Right lobe of liver (tissue), 6 donors: ENCODE measurements at regions not wholly inside any gene's neighbourhood (a gene's known extent, or its start where the extent isn't known, plus 50 kb on each side); places are given as distances from the start of the nearest gene placed in this dataset.

Source experiments
- ATAC-seq, 4 donors: fragments of 200-7000 bp; cut with Tn5 transposase; one replicate each; pipeline ENCODE4 v1.9.1; 2020; ENCODE audit warnings: mild to moderate bottlenecking in 4 of 4, moderate library complexity in 4 of 4
- DNase-seq, 3 donors: peaks; one replicate each; pipeline ENCODE4 v3.0.0-alpha.2; 2020
- H3K27ac ChIP-seq, 3 donors: fragments of 200-600 bp; one replicate each; pipeline ENCODE4 v1.8.0; 2022
- H3K27me3 ChIP-seq, 2 donors: fragments of 200-600 bp; one replicate each; pipeline ENCODE4 v1.8.0; 2022
- H3K36me3 ChIP-seq, 4 donors: fragments of 200-600 bp; sonication (generic) in 1 of 4; one replicate each; pipeline versions ENCODE4 v1.5.1 to v1.8.0; 2017 to 2022; ENCODE audit warnings: control low read depth in 1 of 4
- H3K4me1 ChIP-seq, 4 donors: fragments of 200-600 bp; sonication (generic) in 1 of 4; one replicate each; pipeline versions ENCODE4 v1.5.1 to v1.8.0; 2017 to 2022; ENCODE audit warnings: control low read depth in 1 of 4
- H3K4me3 ChIP-seq, 3 donors: fragments of 200-600 bp; one replicate each; pipeline ENCODE4 v1.8.0; 2022
- H3K9me3 ChIP-seq, 4 donors: fragments of 200-600 bp; sonication (generic) in 1 of 4; one replicate each; pipeline versions ENCODE4 v1.5.1 to v1.8.0; 2017 to 2022; ENCODE audit warnings: control low read depth in 1 of 4
- CTCF ChIP-seq, 4 donors: fragments of 200-600 bp in 3 of 4; fragments of 450-650 bp in 1 of 4; IDR thresholded peaks; one replicate each; pipeline versions ENCODE4 v1.5.1 to v1.8.0; 2016 to 2022; ENCODE audit warnings: antibody characterized with exemption in 4 of 4, mild to moderate bottlenecking in 2 of 4
- POLR2A ChIP-seq: fragments of 450-650 bp; IDR thresholded peaks from one replicate; pipeline ENCODE4 v1.6.1; 2017; ENCODE audit warnings: antibody characterized with exemption, mild to moderate bottlenecking
- WGBS: methylation state at CpG from one replicate; pipeline ENCODE4 v1.1.6; 2018; ENCODE audit warnings: low coverage, low lambda C conversion rate; ENCODE audit not compliant: insufficient coverage; ENCODE audit errors: missing lambda C conversion rate; 5-methylcytosine and 5-hydroxymethylcytosine counted together
- intact Hi-C, 2 donors: fragments of 100-400 bp; cut with DNase I; formaldehyde crosslinking; loops; one replicate each; pipeline versions ENCODE4 v1.11.2 to v1.14.1; 2022
- donor health status: DM: no; HTN: yes; CAD: no.
- donor health status: DM: no; HTN: no; CAD: no.
- donor health status: DM: no; HTN: no; CAD: no.
- donor health status: DM: no; HTN: yes; CAD: no.
- donor health status: DM: no; HTN: yes; CAD: no.

DNA sequence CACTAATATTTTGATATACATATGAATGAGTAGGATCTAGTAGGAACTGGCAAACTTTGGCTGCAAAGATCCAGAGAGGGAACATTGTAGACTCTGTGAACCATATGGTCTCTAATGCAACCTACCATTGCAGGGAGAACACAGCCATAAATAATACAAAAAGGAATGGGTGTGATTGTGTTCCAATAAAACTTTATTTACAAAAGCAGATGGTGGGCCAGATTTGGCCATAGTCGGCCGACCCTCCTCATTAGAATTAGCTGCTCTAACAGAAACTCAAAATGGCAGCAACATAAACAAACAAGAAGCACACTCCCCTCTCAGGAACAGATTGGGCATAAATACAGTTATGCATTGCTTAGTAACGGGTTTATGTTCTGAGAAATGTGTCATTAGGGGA is 198.1 kb upstream of the RBPJ start:
- Histone ChIP-seq H3K4me3 (no peak overlapping the region), H3K4me1 (peaks cover 0 to 5% (median 0%) of the 10 kb centered on the region in 4 donors), H3K27ac (no peak overlapping the region), H3K36me3 (no peaks in the 10 kb centered on the region), H3K9me3 (no peaks in the 10 kb centered on the region), H3K27me3 (no peaks in the 10 kb centered on the region)
- DNase-seq (no peak), ATAC-seq (no peak)
- intact Hi-C loops = no loop called here
- TF ChIP-seq CTCF (IDR thresholded peaks at IDR 0.05) = no peak
- TF ChIP-seq POLR2A = no peak
- 71% methylated on average over 3 of the region's 3 CpGs for WGBS

DNA sequence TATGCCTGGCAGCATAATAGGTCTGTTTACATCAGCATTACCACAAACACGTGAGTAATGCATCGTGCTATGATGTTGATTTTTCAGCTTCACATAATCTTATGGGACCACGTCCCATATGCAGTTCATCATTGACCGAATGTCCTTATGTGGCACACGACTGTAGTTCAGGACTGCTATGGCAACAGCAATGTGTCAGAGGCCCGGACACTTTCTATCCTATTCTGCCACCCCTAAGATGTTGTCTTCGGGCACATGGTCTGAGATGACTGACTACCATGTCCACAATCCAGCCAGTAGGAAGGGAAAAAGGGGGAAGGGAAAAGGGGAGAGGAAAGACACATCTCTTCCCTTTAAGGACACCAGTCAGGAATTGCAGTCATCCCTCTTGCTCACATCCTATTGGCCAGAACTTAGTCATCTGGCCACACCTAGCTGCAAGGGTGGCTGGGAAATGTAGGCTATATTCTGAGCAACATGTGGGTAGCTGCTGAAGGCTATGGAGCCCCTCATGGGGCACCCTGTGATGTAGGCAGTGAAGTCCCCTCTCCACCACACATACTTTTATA is 196.0 kb upstream of the RBPJ start:
- ATAC-seq (no peak), DNase-seq (no peak)
- Histone ChIP-seq H3K27me3 (no peaks in the 10 kb centered on the region), H3K27ac (no peak overlapping the region), H3K36me3 (no peaks in the 10 kb centered on the region), H3K9me3 (no peaks in the 10 kb centered on the region), H3K4me1 (peaks cover 0 to 8% (median 0%) of the 10 kb centered on the region in 4 donors), H3K4me3 (no peak overlapping the region)
- 71% methylated on average over 5 of the region's 7 CpGs for WGBS
- intact Hi-C loops = no loop called here
- TF ChIP-seq POLR2A (no peak), CTCF (IDR thresholded peaks at IDR 0.05) (no peak)

GRCh38 chr4:26126143-26126718 is 194.6 kb upstream of the RBPJ start:
- no peaks in the 10 kb centered on the region for H3K36me3 ChIP-seq
- ATAC-seq (no peak), DNase-seq (no peak)
- no peak overlapping the region for H3K27ac ChIP-seq
- intact Hi-C loops = no loop called here
- 75% methylated on average over 5 of the region's 5 CpGs for WGBS
- H3K9me3 ChIP-seq = no peaks in the 10 kb centered on the region
- no peaks in the 10 kb centered on the region for H3K27me3 ChIP-seq
- H3K4me1 ChIP-seq = peaks cover 0 to 8% (median 0%) of the 10 kb centered on the region in 4 donors
- H3K4me3 ChIP-seq = no peak overlapping the region
- TF ChIP-seq POLR2A (no peak), CTCF (IDR thresholded peaks at IDR 0.05) (no peak)

DNA sequence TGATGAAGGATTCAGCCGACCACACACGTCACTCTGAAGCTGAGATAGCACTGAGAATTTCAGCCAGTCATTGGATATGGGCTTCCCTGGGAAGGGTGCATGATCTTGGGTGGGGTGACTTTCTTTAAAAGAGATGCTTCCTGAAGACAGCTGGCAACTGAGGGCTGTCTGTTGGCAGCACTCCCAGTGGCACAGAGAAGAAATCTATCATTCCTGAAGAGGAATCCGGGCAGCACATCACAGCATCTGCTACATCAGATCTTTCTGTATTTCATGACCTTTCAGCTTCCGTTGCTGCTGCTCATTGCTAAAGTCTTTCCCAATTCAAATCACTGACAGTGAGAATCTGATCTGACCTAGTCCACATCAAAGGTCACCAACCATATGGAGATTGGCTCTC is 193.8 kb upstream of the RBPJ start:
- 61% methylated on average over 4 of the region's 4 CpGs for WGBS
- ATAC-seq (peak in 1 of 4 donors; percentile 8), DNase-seq (no peak)
- H3K4me3 ChIP-seq = no peak overlapping the region
- H3K4me1 ChIP-seq = peaks cover 0 to 8% (median 0%) of the 10 kb centered on the region in 4 donors
- no peak overlapping the region for H3K27ac ChIP-seq
- intact Hi-C loops = no loop called here
- H3K27me3 ChIP-seq = no peaks in the 10 kb centered on the region
- H3K9me3 ChIP-seq = no peaks in the 10 kb centered on the region
- TF ChIP-seq POLR2A (no peak), CTCF (IDR thresholded peaks at IDR 0.05) (no peak)
- H3K36me3 ChIP-seq = no peaks in the 10 kb centered on the region
